H1 (cell line): ENCODE measurements at regions not wholly inside any gene's neighbourhood (a gene's known extent, or its start where the extent isn't known, plus 50 kb on each side); places are given as distances from the start of the nearest gene placed in this dataset.
A peak's percentile ranks its signal among the peaks of the same experiment; 100 is the strongest.

Source experiments
- CTCF ChIA-PET: fragments of 300-600 bp; sonication (Branson Sonifier 250); formaldehyde crosslinking; loops from one replicate; lab custom pipeline; 2021; ENCODE audit not compliant: partially characterized antibody; lab: Charles Lee
- POLR2A ChIA-PET: fragments of 300-600 bp; sonication (Branson Sonifier 250); formaldehyde crosslinking; loops from one replicate; lab custom pipeline; 2021; ENCODE audit warnings: inconsistent platforms; ENCODE audit not compliant: partially characterized antibody; lab: Charles Lee
- DNase-seq, 2 experiments: peaks; one replicate each; pipeline versions ENCODE4 v3.0.0 to v3.0.0-alpha.2; 2010 to 2022; ENCODE audit warnings: low spot score in 2 of 2, low read depth in 1 of 2, mixed read lengths in 1 of 2
- FAIRE-seq: peaks from 2 replicates; lab custom pipeline; 2011; peaks lifted over from hg19 to GRCh38; lab: Jason Lieb, UNC
- H2AFZ ChIP-seq: 2 replicates; pipeline ENCODE4 v1.8.1; 2012; ENCODE audit warnings: low read length, inconsistent platforms
- H2AK5ac ChIP-seq: 2 replicates; pipeline ENCODE4 v1.6.1; 2013; ENCODE audit warnings: low read depth, low read length
- H2BK120ac ChIP-seq: replicated peaks from 2 replicates; pipeline ENCODE3; 2013; ENCODE audit warnings: low read depth, low read length, inconsistent platforms
- H2BK12ac ChIP-seq: 2 replicates; pipeline ENCODE4 v1.6.1; 2013; ENCODE audit warnings: low read depth, low read length
- H2BK15ac ChIP-seq: 2 replicates; pipeline ENCODE4 v1.6.1; 2013; ENCODE audit warnings: low read length
- H2BK20ac ChIP-seq: 2 replicates; pipeline ENCODE4 v1.6.1; 2013; ENCODE audit warnings: low read length
- H2BK5ac ChIP-seq: 2 replicates; pipeline ENCODE4 v1.6.1; 2013; ENCODE audit warnings: low read depth, low read length
- H3K14ac ChIP-seq: 2 replicates; pipeline ENCODE4 v1.6.1; 2013; ENCODE audit warnings: inconsistent platforms; ENCODE audit not compliant: insufficient read length
- H3K18ac ChIP-seq: 2 replicates; pipeline ENCODE4 v1.6.1; 2013; ENCODE audit warnings: low read length; ENCODE audit errors: extremely low read depth
- H3K23ac ChIP-seq: 2 replicates; pipeline ENCODE4 v1.6.1; 2013; ENCODE audit warnings: inconsistent platforms; ENCODE audit not compliant: insufficient read length
- H3K23me2 ChIP-seq: 2 replicates; pipeline ENCODE4 v1.6.1; 2013; ENCODE audit warnings: low read depth, low read length
- H3K27ac ChIP-seq: 2 replicates; pipeline ENCODE4 v1.6.1; 2011; ENCODE audit warnings: low read depth, low read length, inconsistent platforms
- H3K27me3 ChIP-seq, 4 experiments: replicated peaks in 1 of 4; 1 replicate in 1 of 4; 2 replicates in 3 of 4; pipeline versions ENCODE4 v1.6.1 to v1.8.1; 2011 to 2013; ENCODE audit warnings: low read length in 3 of 4, mild to moderate bottlenecking in 3 of 4, inconsistent platforms in 2 of 4, mixed read lengths in 2 of 4, moderate library complexity in 1 of 4; ENCODE audit not compliant: control insufficient read depth in 3 of 4, insufficient read depth in 3 of 4; ENCODE audit errors: extremely low read depth in 1 of 4
- H3K36me3 ChIP-seq, 4 experiments: 2 replicates each; pipeline versions ENCODE4 v1.6.1 to v1.8.1; 2011 to 2013; ENCODE audit warnings: mild to moderate bottlenecking in 4 of 4, low read length in 3 of 4, moderate library complexity in 2 of 4, control low read depth in 1 of 4, inconsistent platforms in 1 of 4; ENCODE audit not compliant: insufficient read depth in 4 of 4, control insufficient read depth in 2 of 4
- H3K4ac ChIP-seq: replicated peaks from 2 replicates; pipeline ENCODE3; 2013; ENCODE audit warnings: low read length, low read depth, mixed read lengths, inconsistent platforms; ENCODE audit not compliant: insufficient read length
- H3K4me1 ChIP-seq, 4 experiments: replicated peaks in 1 of 4; 1 replicate in 1 of 4; 2 replicates in 3 of 4; pipeline versions ENCODE4 v1.6.1 to v1.8.1; 2011 to 2013; ENCODE audit warnings: low read length in 3 of 4, inconsistent platforms in 2 of 4, mixed read lengths in 1 of 4; ENCODE audit not compliant: insufficient read depth in 4 of 4, control insufficient read depth in 3 of 4
- H3K4me2 ChIP-seq, 2 experiments: 2 replicates each; pipeline versions ENCODE4 v1.6.1 to v1.8.1; 2011 to 2013; ENCODE audit warnings: low read depth in 2 of 2, low read length in 2 of 2, control low read depth in 1 of 2, inconsistent platforms in 1 of 2, mild to moderate bottlenecking in 1 of 2; ENCODE audit not compliant: insufficient read depth in 1 of 2
- H3K4me3 ChIP-seq, 4 experiments: fragments of 200-600, 300-600 bp in 1 of 4; sonication (generic), shearing (Covaris generic), sonication (Bioruptor Twin) in 1 of 4; 2 replicates each; pipeline versions ENCODE4 v1.5.1 to v1.8.1; 2011 to 2016; ENCODE audit warnings: low read length in 4 of 4, low read depth in 3 of 4, control low read depth in 2 of 4, inconsistent platforms in 2 of 4, mild to moderate bottlenecking in 2 of 4, mixed read lengths in 1 of 4, moderate library complexity in 1 of 4; ENCODE audit not compliant: insufficient read depth in 2 of 4; ENCODE audit errors: extremely low read depth in 1 of 4
- H3K56ac ChIP-seq: replicated peaks from 2 replicates; pipeline ENCODE3; 2013; ENCODE audit warnings: low read depth, mild to moderate bottlenecking, mixed read lengths, low read length, inconsistent platforms; ENCODE audit not compliant: insufficient read length
- H3K79me1 ChIP-seq: 2 replicates; pipeline ENCODE4 v1.6.1; 2013; ENCODE audit warnings: low read depth, low read length, control low read depth
- H3K79me2 ChIP-seq, 2 experiments: 2 replicates each; pipeline versions ENCODE4 v1.6.1 to v1.8.1; 2012 to 2013; ENCODE audit warnings: low read length in 2 of 2, mild to moderate bottlenecking in 2 of 2, inconsistent platforms in 1 of 2; ENCODE audit not compliant: insufficient read depth in 2 of 2, control insufficient read depth in 1 of 2
- H3K9ac ChIP-seq, 4 experiments: replicated peaks in 1 of 4; 1 replicate in 1 of 4; 2 replicates in 3 of 4; pipeline versions ENCODE4 v1.6.1 to v1.8.1; 2011 to 2013; ENCODE audit warnings: low read depth in 3 of 4, low read length in 3 of 4, control low read depth in 2 of 4, mild to moderate bottlenecking in 2 of 4, moderate library complexity in 2 of 4, inconsistent platforms in 1 of 4; ENCODE audit errors: extremely low read depth in 1 of 4
- H3K9me3 ChIP-seq, 2 experiments: 2 replicates each; pipeline versions ENCODE4 v1.6.1 to v1.8.1; 2012 to 2013; ENCODE audit warnings: mild to moderate bottlenecking in 2 of 2, moderate library complexity in 2 of 2, control low read depth in 1 of 2, inconsistent platforms in 1 of 2, low read depth in 1 of 2, low read length in 1 of 2, mixed read lengths in 1 of 2; ENCODE audit not compliant: insufficient read depth in 2 of 2
- H4K20me1 ChIP-seq, 2 experiments: replicated peaks in 1 of 2; 2 replicates each; pipeline versions ENCODE3 to v1.8.1; 2011 to 2013; ENCODE audit warnings: inconsistent platforms in 2 of 2, low read length in 2 of 2, mild to moderate bottlenecking in 1 of 2; ENCODE audit not compliant: insufficient read depth in 2 of 2, control insufficient read depth in 1 of 2
- H4K5ac ChIP-seq: 2 replicates; pipeline ENCODE4 v1.6.1; 2013; ENCODE audit warnings: low read length, low read depth, mixed read lengths, inconsistent platforms; ENCODE audit not compliant: insufficient read length
- H4K8ac ChIP-seq: 2 replicates; pipeline ENCODE4 v1.8.0; 2013; ENCODE audit warnings: mild to moderate bottlenecking, moderate library complexity, low read length, inconsistent platforms; ENCODE audit not compliant: insufficient read depth; ENCODE audit errors: extremely low read depth
- H4K91ac ChIP-seq: replicated peaks from 2 replicates; pipeline ENCODE3; 2013; ENCODE audit warnings: low read length, mixed read lengths, inconsistent platforms; ENCODE audit not compliant: insufficient read length
- BCL11A ChIP-seq, 2 experiments: IDR thresholded peaks; one replicate each; pipeline ENCODE4 v1.6.1; 2011; ENCODE audit warnings: low read depth in 2 of 2, low read length in 2 of 2, mild to moderate bottlenecking in 2 of 2
- CREB1 ChIP-seq: IDR thresholded peaks from 2 replicates; pipeline ENCODE4 v1.6.1; 2012; ENCODE audit warnings: inconsistent platforms
- EP300 ChIP-seq, 2 experiments: IDR thresholded peaks; 1 replicate in 1 of 2; 2 replicates in 1 of 2; pipeline ENCODE4 v1.6.1; 2011 to 2012; ENCODE audit warnings: low read depth in 2 of 2, low read length in 2 of 2, mild to moderate bottlenecking in 2 of 2, borderline replicate concordance in 1 of 2, inconsistent platforms in 1 of 2, moderate library complexity in 1 of 2
- FOSL1 ChIP-seq: IDR thresholded peaks from 2 replicates; pipeline ENCODE4 v1.6.1; 2011; ENCODE audit warnings: mild to moderate bottlenecking, low read depth, low read length, moderate library complexity; ENCODE audit not compliant: insufficient read depth
- HDAC2 ChIP-seq, 2 experiments: fragments of 300-600 bp in 1 of 2; sonication (generic) in 1 of 2; IDR thresholded peaks; 2 replicates each; pipeline ENCODE4 v1.6.1; 2011 to 2012; ENCODE audit warnings: low read depth in 2 of 2, low read length in 2 of 2, mild to moderate bottlenecking in 2 of 2, moderate library complexity in 2 of 2, borderline replicate concordance in 1 of 2, inconsistent platforms in 1 of 2
- JUN ChIP-seq: IDR thresholded peaks from 2 replicates; pipeline ENCODE4 v1.6.1; 2011; ENCODE audit warnings: low read depth, mild to moderate bottlenecking, improper control_type of control experiment, low read length
- KDM4A ChIP-seq: IDR thresholded peaks from one replicate; pipeline ENCODE4 v1.7.1; 2012; ENCODE audit warnings: low read depth, mild to moderate bottlenecking, moderate library complexity, low read length, inconsistent platforms; ENCODE audit not compliant: severe bottlenecking
- NRF1 ChIP-seq: IDR thresholded peaks from 2 replicates; pipeline ENCODE4 v1.6.1; 2011; ENCODE audit warnings: mild to moderate bottlenecking, low read depth, low read length, improper control_type of control experiment
- SAP30 ChIP-seq: fragments of 300-600 bp; sonication (generic); IDR thresholded peaks from 2 replicates; pipeline ENCODE4 v1.7.1; 2012; ENCODE audit warnings: low read length, moderate library complexity, mild to moderate bottlenecking, inconsistent platforms; ENCODE audit not compliant: insufficient read depth, insufficient replicate concordance
- TCF12 ChIP-seq: IDR thresholded peaks from 2 replicates; pipeline ENCODE4 v1.6.1; 2011; ENCODE audit warnings: low read depth, mild to moderate bottlenecking, low read length
- WGBS, 2 experiments: shearing (Covaris generic) in 1 of 2; methylation state at CpG; one replicate each; pipeline versions ENCODE4 v1.1.6 to v1.1.7; 2013 to 2015; ENCODE audit warnings: low lambda C conversion rate in 2 of 2, mixed read lengths in 2 of 2, inconsistent platforms in 1 of 2, low coverage in 1 of 2, missing lambda C conversion rate in 1 of 2; ENCODE audit not compliant: insufficient replicate concordance in 2 of 2, insufficient coverage in 1 of 2, insufficient read length in 1 of 2; ENCODE audit errors: extremely low coverage in 1 of 2, missing lambda C conversion rate in 1 of 2; 5-methylcytosine and 5-hydroxymethylcytosine counted together

DNA sequence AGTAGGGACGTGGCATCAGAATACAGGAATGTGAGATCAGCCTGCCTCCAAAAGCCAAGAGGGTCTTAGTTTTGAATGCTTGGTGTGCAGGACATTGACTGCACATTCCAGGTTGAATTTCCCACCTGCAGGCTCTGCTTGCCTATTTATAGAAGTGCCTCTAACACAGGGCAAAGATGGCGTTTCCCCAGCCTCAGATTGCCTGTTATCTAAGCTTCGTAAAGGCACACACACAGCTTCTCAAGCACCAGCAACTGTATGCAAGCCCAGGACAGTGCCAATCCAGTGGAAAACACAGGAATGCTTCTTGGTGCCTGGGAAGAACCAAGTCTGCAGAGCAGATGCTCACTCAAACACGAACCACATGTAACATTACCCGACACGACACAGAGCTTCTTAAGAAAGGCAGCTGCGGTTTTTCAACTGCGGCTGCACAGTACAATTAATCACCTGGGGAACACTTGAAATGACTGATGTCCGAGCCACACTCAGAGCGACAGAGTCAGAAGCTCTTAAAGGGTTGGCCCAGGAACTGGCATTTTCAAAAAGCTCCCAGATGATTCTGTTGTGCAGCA, 90.0 kb upstream of the ANKRD34C start:
- Histone ChIP-seq H4K5ac (no peak overlapping the region), H2BK12ac (no peak overlapping the region), H3K56ac (no peak overlapping the region), H3K4me2 (no peak overlapping the region), H3K27ac (no peak overlapping the region), H3K4me1 (peaks cover 0 to 8% (median 5%) of the 10 kb centered on the region in 4 experiments; a peak in 6 of 7 replicates), H3K79me1 (no peaks in the 10 kb centered on the region), H3K18ac (no peak overlapping the region), H3K23me2 (no peaks in the 10 kb centered on the region), H2AK5ac (no peak overlapping the region), H4K8ac (no peak overlapping the region; the same call in 1 of the 2 replicates), H3K9ac (no peak overlapping the region), H3K4me3 (no peak overlapping the region), H2BK5ac (no peak overlapping the region), H3K9me3 (no peaks in the 10 kb centered on the region), H3K27me3 (no peaks in the 10 kb centered on the region; a peak in 1 of 7 replicates), H4K20me1 (no peaks in the 10 kb centered on the region), H2BK15ac (no peak overlapping the region), H3K4ac (no peak overlapping the region), H2BK120ac (no peak overlapping the region), H3K23ac (no peak overlapping the region), H2AFZ (0 out of 2 replicates have a peak overlapping the region, but pooled peaks have one; percentile 55), H3K36me3 (no peaks in the 10 kb centered on the region), H3K79me2 (no peaks in the 10 kb centered on the region), H4K91ac (no peak overlapping the region), H2BK20ac (no peak overlapping the region), H3K14ac (no peak overlapping the region)
- DNase-seq: no peak
- ChIA-PET CTCF (interaction anchor here (0.7 to 17.1 kb wide), 6 partner anchors 9 to 163 kb away, joined by 3 to 293 read pairs (median 18); no protein-coding TSS in a partner anchor), POLR2A (interaction anchor here (0.8 kb wide), 1 partner anchor 16 kb away, joined by 3 read pairs; no protein-coding TSS in a partner anchor)
- TF ChIP-seq FOSL1: no peak
- TF ChIP-seq CREB1: no peak
- TF ChIP-seq KDM4A: no peak
- no peak for TF ChIP-seq TCF12
- TF ChIP-seq EP300 (IDR thresholded peaks at IDR 0.05; ENCODE audit: borderline replicate concordance in 1 of 2, low read depth in 2 of 2, low read length in 2 of 2): no peak
- TF ChIP-seq HDAC2 (IDR thresholded peaks at IDR 0.05; ENCODE audit: borderline replicate concordance in 1 of 2, low read depth in 2 of 2, low read length in 2 of 2): no peak
- no peak for TF ChIP-seq BCL11A (IDR thresholded peaks at IDR 0.05; ENCODE audit: low read depth in 2 of 2, low read length in 2 of 2)
- no peak for TF ChIP-seq JUN
- no peak for TF ChIP-seq NRF1
- no peak for TF ChIP-seq SAP30
- FAIRE-seq: no peak
- 86% methylated on average over 10 of the region's 10 CpGs; no CpG with 5 or more reads in 1 of the 2 experiments for WGBS, 2 experiments
